Renal cortex interstitium (tissue), 11 donors: ENCODE measurements at regions not wholly inside any gene's neighbourhood (a gene's known extent, or its start where the extent isn't known, plus 50 kb on each side); places are given as distances from the start of the nearest gene placed in this dataset.

Experiments
- DNase-seq, 11 donors: peaks; one replicate each; pipeline ENCODE4 v3.0.0-alpha.2; 2013; ENCODE audit warnings: low read depth in 9 of 11, low spot score in 4 of 11; ENCODE audit errors: extremely low read depth in 1 of 11

DNA sequence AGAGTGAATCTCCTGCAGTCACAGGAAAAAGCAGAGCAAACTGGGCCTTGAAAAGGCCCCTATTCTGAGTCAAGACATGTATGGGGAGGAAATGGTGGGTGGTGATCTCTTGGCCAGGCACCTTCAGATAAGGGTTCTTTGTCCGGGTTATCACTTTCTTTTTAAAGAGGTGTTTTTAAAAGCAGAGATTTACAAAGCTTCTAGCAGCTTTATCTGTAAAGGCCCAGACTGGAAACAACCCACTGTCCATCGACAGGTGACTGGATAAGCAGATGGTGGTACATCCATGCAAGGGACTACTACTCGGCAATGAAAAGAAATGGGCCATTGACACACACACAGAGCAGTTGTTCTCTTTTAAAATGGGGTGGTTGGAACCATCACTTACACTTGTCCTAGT lies 596.7 kb upstream of the MKI67 start:
- no peak for DNase-seq

DNA sequence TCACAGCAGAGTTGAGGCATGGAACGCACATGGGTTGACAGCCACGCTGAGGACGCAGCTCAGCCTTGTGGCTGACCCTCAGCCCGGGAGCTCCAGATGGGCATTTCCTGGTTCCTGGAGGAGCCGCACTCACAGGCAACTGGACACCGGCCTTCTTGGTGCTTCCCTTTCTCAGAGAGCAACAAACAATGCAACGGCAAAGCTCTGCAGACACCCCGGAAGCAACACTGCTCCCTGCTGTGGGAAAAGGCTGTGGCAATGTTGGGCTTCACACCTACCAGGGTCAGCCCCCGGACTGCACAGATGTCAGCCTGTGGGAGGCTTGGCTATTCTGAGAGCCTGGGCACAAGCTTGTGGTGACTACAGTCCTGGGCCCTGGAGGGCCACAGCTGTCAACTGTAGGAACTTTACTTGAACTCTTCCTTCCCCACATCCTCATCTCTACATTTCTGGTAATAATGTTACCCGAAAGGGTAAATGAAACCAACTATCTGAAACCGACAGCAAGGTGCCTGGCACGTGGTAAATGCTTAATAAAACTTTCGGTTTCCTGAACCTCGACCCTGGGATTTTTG lies 597.5 kb upstream of the MKI67 start:
- DNase-seq: no peak

GRCh38 chr10:128725531-128725930 lies 599.3 kb upstream of the MKI67 start:
- no peak for DNase-seq

GRCh38 chr10:128727114-128727513 lies 600.9 kb upstream of the MKI67 start:
- DNase-seq: no peak

GRCh38 chr10:128729910-128730420 lies 603.7 kb upstream of the MKI67 start:
- no peak for DNase-seq

DNA sequence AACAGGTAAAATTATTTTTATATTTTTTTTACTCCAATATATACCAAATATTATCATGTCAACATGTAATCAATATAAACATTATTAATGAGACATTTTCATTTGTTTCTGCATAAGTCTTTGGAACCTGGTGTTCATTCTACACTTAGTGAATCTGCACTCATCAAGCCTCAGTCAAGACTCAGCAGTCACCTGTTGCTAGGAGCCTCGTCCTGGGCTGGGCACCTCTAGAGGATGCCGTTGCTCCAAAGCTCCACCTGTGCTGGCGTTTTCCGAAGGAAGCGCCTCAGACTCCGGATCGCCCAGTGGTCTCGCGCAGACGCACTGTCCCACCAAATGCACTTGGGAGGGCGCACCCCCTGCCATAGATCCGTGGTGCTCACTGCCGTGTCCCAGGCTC lies 604.7 kb upstream of the MKI67 start:
- DNase-seq: no peak

DNA sequence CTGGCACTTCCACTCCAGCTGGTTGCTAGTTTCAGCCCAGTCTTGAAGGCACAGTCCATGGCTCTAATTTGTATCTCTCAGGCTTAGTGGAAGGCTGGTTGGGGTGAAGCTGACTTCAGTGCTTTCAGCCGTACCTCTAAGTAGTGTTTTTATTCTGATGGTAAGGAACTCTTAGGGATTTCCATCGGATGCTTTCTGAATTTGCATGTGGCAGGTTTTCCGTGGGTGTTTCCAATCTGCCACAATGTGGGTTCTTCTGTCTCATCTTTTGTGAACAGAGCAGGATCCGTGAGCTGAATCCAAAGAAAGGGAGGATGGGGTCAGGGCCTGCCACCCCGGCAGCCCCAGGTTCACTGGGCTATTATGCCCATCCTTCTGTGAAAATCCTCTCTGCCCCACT lies 607.9 kb upstream of the MKI67 start:
- no peak for DNase-seq

GRCh38 chr10:128734734-128735133 lies 608.5 kb upstream of the MKI67 start:
- no peak for DNase-seq

DNA sequence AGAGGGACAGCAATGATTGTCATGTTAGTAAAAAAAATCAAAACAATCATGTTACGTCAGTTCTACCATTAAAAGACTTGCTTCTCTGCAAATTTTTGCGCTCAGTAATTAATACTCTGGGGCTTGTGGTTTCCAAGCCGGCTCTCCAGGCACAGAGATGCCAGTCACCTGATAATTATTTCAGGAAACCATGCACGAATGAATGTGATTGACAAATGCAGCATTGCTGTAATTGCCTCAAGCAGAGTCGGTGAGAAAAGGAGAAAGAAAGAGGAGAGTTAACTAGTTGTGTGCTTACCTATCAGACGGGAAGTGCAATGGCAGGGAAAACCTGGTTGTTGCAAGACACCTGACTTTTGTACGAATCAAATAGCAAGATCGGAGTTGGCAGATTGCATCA lies 609.8 kb upstream of the MKI67 start:
- no peak for DNase-seq

DNA sequence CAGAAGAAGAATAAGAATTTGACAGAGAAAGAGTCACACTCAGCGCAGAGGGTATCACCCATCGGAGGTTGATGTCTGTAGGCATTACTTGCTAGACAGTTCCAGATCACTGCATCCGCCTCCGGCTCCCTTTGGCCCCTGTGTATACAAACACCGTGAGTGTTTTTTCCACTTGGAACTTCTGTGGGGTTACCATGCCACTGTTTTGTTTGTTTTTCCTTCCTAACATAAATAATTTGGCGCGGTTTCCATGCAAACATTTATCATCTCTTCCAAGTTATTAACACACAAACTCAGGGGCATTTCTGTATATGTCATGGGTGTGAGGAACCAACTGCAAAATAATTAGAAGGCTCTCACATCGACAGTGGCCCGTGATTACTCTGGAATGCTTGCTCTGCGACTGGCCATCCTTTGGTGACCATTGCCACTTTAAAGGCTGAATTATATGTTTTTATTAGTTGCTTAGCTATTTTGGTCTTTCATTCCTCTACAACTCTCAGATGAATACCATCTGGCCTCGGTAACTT lies 612.2 kb upstream of the MKI67 start:
- peak in 2 of 11 donors; percentile 24 to 33 for DNase-seq

DNA sequence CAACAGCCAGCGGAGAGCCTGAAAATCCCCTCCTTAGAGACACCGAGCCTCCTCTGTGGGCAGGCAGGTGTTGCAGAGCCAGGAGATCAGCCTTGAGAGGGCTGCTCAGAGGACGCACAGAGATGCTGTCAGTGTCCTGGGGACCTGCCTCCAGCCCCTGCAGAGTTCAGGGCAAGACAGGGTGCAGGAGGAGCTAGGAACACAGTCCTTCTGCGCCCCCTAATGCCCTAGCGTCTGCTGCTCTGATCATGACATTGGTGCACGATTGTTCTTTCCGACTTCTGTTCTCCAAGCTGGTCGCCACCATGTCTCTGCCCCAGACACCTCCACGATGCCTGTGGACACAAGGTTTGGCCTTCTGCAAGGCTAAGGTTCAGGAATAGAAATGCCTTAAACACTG lies 613.7 kb upstream of the MKI67 start:
- no peak for DNase-seq

- DNase-seq: no peak
Measured at GRCh38 chr10:128741180-128741579, 615.0 kb upstream of the MKI67 start.

DNA sequence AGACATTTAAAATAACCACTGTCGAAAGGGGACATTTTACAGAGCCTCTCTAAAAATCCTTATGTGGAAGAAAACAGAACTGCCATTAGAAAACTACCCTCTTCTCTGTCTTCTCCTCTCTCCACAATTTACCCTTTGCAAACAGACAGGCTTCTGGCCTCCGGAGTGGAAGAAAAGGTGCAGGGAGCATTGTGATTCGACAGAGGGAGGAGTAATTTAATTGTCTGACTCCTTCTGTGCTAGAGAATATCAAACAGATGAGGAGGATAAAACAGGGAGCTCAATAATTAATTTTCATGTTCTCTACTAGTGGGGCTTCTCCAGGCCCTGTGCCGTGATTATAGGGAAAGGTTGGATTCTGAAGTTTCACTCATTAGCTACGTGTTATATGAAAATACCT lies 615.5 kb upstream of the MKI67 start:
- no peak for DNase-seq

DNA sequence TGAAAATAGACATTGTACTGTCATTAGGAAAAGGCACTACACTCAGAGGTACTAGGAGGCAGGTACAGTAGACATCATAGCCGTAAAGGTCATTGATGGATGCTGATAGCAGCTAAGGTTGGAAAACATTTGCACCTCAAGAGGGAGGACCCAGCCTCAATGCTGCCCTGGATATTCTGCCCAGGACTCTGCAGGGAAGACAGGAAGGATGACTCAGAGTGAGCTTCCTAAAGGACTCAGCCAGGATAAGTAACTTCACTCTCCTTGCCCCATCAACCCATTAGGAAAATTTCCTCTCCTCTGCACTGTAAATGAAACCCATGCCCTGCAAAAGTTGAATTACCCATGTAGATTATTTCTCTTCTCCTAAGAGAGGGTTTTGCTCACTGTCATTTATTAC lies 617.9 kb upstream of the MKI67 start:
- no peak for DNase-seq

DNA sequence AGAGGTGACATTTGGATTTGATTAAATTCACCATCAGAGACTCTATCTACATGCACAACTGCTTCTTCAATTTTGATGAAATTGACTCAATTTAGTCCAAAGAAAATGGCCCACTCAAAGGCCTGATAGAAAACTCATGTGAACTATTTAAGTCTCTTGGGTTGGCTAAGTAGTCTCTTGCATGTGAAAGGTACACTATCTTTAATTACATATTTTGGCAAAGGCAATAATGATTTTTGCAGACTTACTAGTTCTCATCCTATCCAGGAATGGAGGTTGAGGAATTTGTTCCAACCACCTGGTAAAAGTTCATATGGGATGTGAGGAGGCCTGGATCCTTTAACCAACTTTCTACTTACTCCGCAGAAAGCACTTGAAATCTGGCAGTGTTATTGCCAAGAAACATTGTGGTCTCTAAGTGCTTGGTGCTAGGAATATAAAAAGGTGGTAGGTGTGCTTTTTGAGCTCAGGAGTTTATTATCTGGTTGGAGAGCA lies 618.6 kb upstream of the MKI67 start:
- no peak for DNase-seq

DNA sequence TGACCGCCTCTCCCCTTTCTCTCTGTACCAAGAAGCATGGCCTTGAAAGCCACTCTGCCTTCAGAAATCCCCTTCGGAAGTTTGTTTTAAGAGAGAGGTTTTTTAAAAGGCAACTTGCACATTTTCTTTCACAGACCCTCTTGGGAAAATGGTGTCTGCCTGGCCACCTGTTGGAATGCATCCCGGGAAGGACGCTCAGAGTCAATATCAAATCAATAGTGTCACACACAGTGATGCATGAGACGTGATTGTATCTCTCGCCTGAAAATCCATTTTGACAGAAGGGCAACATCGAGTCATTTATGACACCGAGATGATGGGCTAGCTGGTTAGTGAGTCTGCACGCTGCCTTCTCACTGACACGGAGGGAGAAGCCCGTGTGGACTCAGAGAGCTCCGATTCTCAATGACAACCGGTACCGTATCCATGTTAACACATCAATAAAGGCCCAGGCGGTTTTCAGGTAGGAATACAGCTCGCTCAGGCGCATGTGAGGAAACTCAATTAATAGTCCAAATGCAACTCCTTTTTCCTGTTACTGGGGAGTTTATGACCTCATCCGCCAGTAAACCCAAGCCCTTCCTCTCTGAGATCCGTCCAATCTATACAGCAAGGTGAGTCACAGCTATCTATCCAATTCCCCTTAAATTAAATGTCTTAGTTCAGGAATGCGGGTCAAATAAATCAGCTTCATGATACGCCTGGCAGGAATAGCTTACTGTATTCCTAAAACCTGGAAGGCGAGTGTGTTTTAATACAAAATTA lies 621.5 kb upstream of the MKI67 start:
- no peak for DNase-seq

- DNase-seq: no peak
Measured at GRCh38 chr10:128751284-128751683, 625.1 kb upstream of the MKI67 start.

GRCh38 chr10:128751851-128752250 lies 625.6 kb upstream of the MKI67 start:
- DNase-seq: no peak

DNA sequence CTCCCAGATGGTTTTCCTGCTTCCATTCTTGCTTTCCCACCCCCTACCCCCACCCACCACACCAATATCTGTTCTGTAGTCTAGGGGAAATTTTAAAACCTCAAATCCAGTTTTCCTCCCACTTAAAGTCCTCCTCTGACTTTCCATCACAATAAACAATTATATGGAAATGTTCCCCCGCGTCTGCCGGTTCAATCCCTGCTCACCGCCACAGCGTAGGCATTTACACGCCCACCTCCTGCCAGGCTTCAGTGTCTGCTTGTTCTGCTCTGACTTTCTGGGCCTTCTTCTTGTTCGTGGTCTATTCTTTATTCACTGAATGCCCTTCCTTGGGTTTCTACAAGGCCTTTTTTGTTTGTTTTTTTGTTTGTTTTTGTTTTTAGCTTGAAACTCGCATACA lies 633.0 kb upstream of the MKI67 start:
- DNase-seq: no peak

DNA sequence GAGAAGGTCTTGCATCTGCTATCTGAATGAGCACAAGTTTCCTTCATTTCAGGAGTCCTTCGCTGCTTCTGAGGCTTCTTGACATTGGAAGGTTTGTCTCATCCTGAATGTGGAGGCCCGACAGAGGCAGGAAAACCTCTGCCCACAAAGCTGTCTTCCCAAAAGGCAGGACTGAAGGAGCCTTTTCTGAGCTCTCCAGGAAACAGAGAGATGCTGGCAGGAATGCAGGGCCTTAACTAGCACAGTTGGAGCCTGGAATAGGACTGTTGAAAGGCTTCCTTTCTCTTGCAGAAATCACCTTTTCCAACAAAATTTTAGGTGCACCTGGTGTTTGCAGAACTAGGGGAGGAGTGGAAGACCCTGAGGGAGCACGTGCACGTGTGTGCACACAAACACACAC lies 637.4 kb upstream of the MKI67 start:
- no peak for DNase-seq

- DNase-seq: no peak
Measured at GRCh38 chr10:128764190-128764589, 638.0 kb upstream of the MKI67 start.
